GM12878 (cell line): ENCODE measurements at regions not wholly inside any gene's neighbourhood (a gene's known extent, or its start where the extent isn't known, plus 50 kb on each side); places are given as distances from the start of the nearest gene placed in this dataset.
"Not testable (repeated sequence)": the region's sequence is repeated elsewhere in the genome, so short reads cannot be mapped to it uniquely, and the experiment has no call there.

Experiments
- BACH1 ChIP-seq: fragments of 450-650 bp; IDR thresholded peaks from 2 replicates; pipeline ENCODE4 v1.6.1; 2017; ENCODE audit warnings: mild to moderate bottlenecking, borderline replicate concordance
- CREM ChIP-seq: IDR thresholded peaks from 2 replicates; pipeline ENCODE4 v1.6.1; 2014; ENCODE audit warnings: antibody characterized with exemption, low read depth
- CTCF ChIP-seq, 3 experiments: IDR thresholded peaks in 2 of 3; conservative IDR thresholded peaks in 1 of 3; 2 replicates each; pipeline ENCODE4 v1.5.1; 2011; ENCODE audit warnings: low read depth in 3 of 3, low read length in 3 of 3, mild to moderate bottlenecking in 3 of 3, control low read depth in 2 of 3, moderate library complexity in 2 of 3, inconsistent platforms in 1 of 3, mixed read lengths in 1 of 3; ENCODE audit not compliant: control insufficient read depth in 2 of 3, insufficient read depth in 1 of 3; ENCODE audit errors: extremely low read depth in 1 of 3
- EZH2 ChIP-seq: IDR thresholded peaks from 2 replicates; pipeline ENCODE4 v1.6.1; 2012; ENCODE audit warnings: low read depth, mild to moderate bottlenecking, control low read depth, inconsistent platforms, low read length, borderline replicate concordance; ENCODE audit not compliant: control insufficient read depth
- PML ChIP-seq: IDR thresholded peaks from 2 replicates; pipeline ENCODE4 v1.6.1; 2012; ENCODE audit warnings: low read length, inconsistent platforms
- ZNF274 ChIP-seq: IDR thresholded peaks from one replicate; pipeline ENCODE4 v1.8.0; 2011; ENCODE audit not compliant: insufficient read length, insufficient read depth

GRCh38 chr15:20420710-20421109 is 120.9 kb downstream of the GOLGA6L6 start:
- not testable (repeated sequence) for TF ChIP-seq BACH1; CTCF (IDR thresholded peaks at IDR 0.05 in 2 of 3, conservative IDR thresholded peaks at IDR 0.05 in 1 of 3; ENCODE audit: control insufficient read depth in 2 of 3, extremely low read depth in 1 of 3, insufficient read depth in 1 of 3, low read depth in 3 of 3, low read length in 3 of 3); EZH2; ZNF274; CREM; PML
